GM12878 (cell line): ENCODE measurements at regions not wholly inside any gene's neighbourhood (a gene's known extent, or its start where the extent isn't known, plus 50 kb on each side); places are given as distances from the start of the nearest gene placed in this dataset.

Experiments
- BACH1 ChIP-seq: fragments of 450-650 bp; IDR thresholded peaks from 2 replicates; pipeline ENCODE4 v1.6.1; 2017; ENCODE audit warnings: mild to moderate bottlenecking, borderline replicate concordance
- CBFB ChIP-seq: IDR thresholded peaks from 2 replicates; pipeline ENCODE4 v1.6.1; 2016; ENCODE audit warnings: antibody characterized with exemption, low read depth
- CTCF ChIP-seq, 3 experiments: IDR thresholded peaks in 2 of 3; conservative IDR thresholded peaks in 1 of 3; 2 replicates each; pipeline ENCODE4 v1.5.1; 2011; ENCODE audit warnings: low read depth in 3 of 3, low read length in 3 of 3, mild to moderate bottlenecking in 3 of 3, control low read depth in 2 of 3, moderate library complexity in 2 of 3, inconsistent platforms in 1 of 3, mixed read lengths in 1 of 3; ENCODE audit not compliant: control insufficient read depth in 2 of 3, insufficient read depth in 1 of 3; ENCODE audit errors: extremely low read depth in 1 of 3
- JUNB ChIP-seq: IDR thresholded peaks from 2 replicates; pipeline ENCODE4 v1.6.1; 2016; ENCODE audit warnings: antibody characterized with exemption, mild to moderate bottlenecking
- NKRF ChIP-seq: fragments of 450-650 bp; conservative IDR thresholded peaks from 2 replicates; pipeline ENCODE4 v1.6.1; 2017; ENCODE audit warnings: mild to moderate bottlenecking, moderate library complexity
- SIN3A ChIP-seq: IDR thresholded peaks from 2 replicates; pipeline ENCODE4 v1.6.1; 2012; ENCODE audit warnings: low read depth, low read length, improper control_type of control experiment
- TAF1 ChIP-seq: IDR thresholded peaks from 2 replicates; pipeline ENCODE4 v1.6.1; 2011; ENCODE audit warnings: mild to moderate bottlenecking, low read depth, low read length, borderline replicate concordance
- ZNF274 ChIP-seq: IDR thresholded peaks from one replicate; pipeline ENCODE4 v1.8.0; 2011; ENCODE audit not compliant: insufficient read length, insufficient read depth
- TF ChIP-seq, protein P1 (sequence below): fragments of 450-650 bp; formaldehyde crosslinking; IDR thresholded peaks from 2 replicates; pipeline ENCODE4 v1.4.0; 2020; ENCODE audit warnings: mild to moderate bottlenecking, moderate library complexity

GRCh38 chr12:75827061-75827460, 204.5 kb downstream of the PHLDA1 start:
- TF ChIP-seq ZNF274 (no peak), CBFB (no peak), SIN3A (no peak), BACH1 (no peak), CTCF (IDR thresholded peaks at IDR 0.05 in 2 of 3, conservative IDR thresholded peaks at IDR 0.05 in 1 of 3; ENCODE audit: control insufficient read depth in 2 of 3, extremely low read depth in 1 of 3, insufficient read depth in 1 of 3, low read depth in 3 of 3, low read length in 3 of 3) (no peak), TAF1 (no peak), NKRF (no peak), JUNB (no peak)
- TF ChIP-seq, protein P1, sequence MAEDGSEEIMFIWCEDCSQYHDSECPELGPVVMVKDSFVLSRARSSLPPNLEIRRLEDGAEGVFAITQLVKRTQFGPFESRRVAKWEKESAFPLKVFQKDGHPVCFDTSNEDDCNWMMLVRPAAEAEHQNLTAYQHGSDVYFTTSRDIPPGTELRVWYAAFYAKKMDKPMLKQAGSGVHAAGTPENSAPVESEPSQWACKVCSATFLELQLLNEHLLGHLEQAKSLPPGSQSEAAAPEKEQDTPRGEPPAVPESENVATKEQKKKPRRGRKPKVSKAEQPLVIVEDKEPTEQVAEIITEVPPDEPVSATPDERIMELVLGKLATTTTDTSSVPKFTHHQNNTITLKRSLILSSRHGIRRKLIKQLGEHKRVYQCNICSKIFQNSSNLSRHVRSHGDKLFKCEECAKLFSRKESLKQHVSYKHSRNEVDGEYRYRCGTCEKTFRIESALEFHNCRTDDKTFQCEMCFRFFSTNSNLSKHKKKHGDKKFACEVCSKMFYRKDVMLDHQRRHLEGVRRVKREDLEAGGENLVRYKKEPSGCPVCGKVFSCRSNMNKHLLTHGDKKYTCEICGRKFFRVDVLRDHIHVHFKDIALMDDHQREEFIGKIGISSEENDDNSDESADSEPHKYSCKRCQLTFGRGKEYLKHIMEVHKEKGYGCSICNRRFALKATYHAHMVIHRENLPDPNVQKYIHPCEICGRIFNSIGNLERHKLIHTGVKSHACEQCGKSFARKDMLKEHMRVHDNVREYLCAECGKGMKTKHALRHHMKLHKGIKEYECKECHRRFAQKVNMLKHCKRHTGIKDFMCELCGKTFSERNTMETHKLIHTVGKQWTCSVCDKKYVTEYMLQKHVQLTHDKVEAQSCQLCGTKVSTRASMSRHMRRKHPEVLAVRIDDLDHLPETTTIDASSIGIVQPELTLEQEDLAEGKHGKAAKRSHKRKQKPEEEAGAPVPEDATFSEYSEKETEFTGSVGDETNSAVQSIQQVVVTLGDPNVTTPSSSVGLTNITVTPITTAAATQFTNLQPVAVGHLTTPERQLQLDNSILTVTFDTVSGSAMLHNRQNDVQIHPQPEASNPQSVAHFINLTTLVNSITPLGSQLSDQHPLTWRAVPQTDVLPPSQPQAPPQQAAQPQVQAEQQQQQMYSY (CRISPR knock-in tag) = no peak
